ENCODE measurements at regions not wholly inside any gene's neighbourhood (a gene's known extent, or its start where the extent isn't known, plus 50 kb on each side); places are given as distances from the start of the nearest gene placed in this dataset.

DNA sequence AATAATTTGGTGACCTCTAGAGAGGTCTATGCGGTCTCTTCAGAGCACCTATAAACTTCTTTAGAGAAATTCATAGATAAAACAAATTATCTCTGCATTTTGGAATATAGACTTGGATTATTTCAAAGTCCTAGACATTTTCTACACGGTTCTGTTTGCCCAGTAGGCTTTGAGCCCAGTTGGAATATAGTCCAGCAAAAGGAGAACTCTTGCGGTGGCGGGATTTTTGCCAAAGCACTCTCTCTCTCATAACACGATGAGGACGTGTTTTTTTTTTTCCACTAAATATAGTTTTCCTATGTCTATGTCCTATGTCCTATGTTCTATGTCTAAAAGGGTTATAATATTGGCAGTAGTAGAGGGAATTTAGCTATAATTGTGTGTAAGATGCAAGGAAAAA lies 164.9 kb upstream of the AGR3 start:
- no peak overlapping the region for H3K27ac ChIP-seq (ENCODE audit: extremely low read length, insufficient read depth, low read length)
- no peaks in the 10 kb centered on the region for H3K27me3 ChIP-seq (ENCODE audit: control insufficient read depth in 1 of 2, insufficient read depth in 2 of 2, low read length in 2 of 2)
- H4K20me1 ChIP-seq (ENCODE audit: insufficient read depth, low read length) = no peaks in the 10 kb centered on the region
- H3K4me2 ChIP-seq (ENCODE audit: low read depth, low read length) = no peak overlapping the region
- FAIRE-seq = no peak
- no peak overlapping the region for H3K9ac ChIP-seq (ENCODE audit: insufficient read depth, low read depth, low read length)
- 95% methylated on average over 6 of the region's 6 CpGs for WGBS (ENCODE audit: low lambda C conversion rate)
- no peak for ATAC-seq
- in situ Hi-C loops (cut with HindIII; ENCODE audit: extremely low pct_ligation_motif_present, low pct_unique_long_range_greater_than_20kb) = no loop called here
- ChIA-PET CTCF (ENCODE audit: low intra/inter-chr PET ratio, low total read pairs) (no interaction called here), POLR2A (no interaction called here)
- 0 out of 2 replicates have a peak, but pooled peaks cover 4% of the 10 kb centered on the region for H3K9me3 ChIP-seq (ENCODE audit: low read length)
- no peak for DNase-seq (ENCODE audit: low spot score)
- intact Hi-C loops (cut with micrococcal nuclease; ENCODE audit: unreplicated experiment) = no loop called here
- H3K36me3 ChIP-seq (replicated peaks in 1 of 2; ENCODE audit: control insufficient read depth in 1 of 2, insufficient read depth in 2 of 2, low read length in 2 of 2) = no peaks in the 10 kb centered on the region
- H3K4me1 ChIP-seq (ENCODE audit: insufficient read depth, low read length) = peaks cover 21% of the 10 kb centered on the region
- H3K4me3 ChIP-seq (replicated peaks in 1 of 3; ENCODE audit: insufficient read depth in 1 of 3, low read depth in 2 of 3, low read length in 3 of 3) = no peak overlapping the region
- H3K79me2 ChIP-seq (ENCODE audit: insufficient read depth, low read length) = no peaks in the 10 kb centered on the region
- H2AFZ ChIP-seq (ENCODE audit: low read length) = no peak overlapping the region
- no peak for TF ChIP-seq ZSCAN20 (CRISPR knock-in tag; IDR thresholded peaks at IDR 0.05; ENCODE audit: borderline replicate concordance)
- TF ChIP-seq MBNL3 (CRISPR knock-in tag; conservative IDR thresholded peaks at IDR 0.05) = no peak
- TF ChIP-seq POLR2AphosphoS5 (IDR thresholded peaks at IDR 0.05; ENCODE audit: low read depth, low read length) = no peak
- TF ChIP-seq CREM (IDR thresholded peaks at IDR 0.05) = no peak
- TF ChIP-seq CREM (CRISPR knock-in tag; IDR thresholded peaks at IDR 0.05) = no peak
- TF ChIP-seq IRF2 (CRISPR knock-in tag; IDR thresholded peaks at IDR 0.05) = no peak
- no peak for TF ChIP-seq GTF2F1 (IDR thresholded peaks at IDR 0.05; ENCODE audit: low read length)
- TF ChIP-seq NKX3-1 (CRISPR knock-in tag; IDR thresholded peaks at IDR 0.05) = no peak
- no peak for TF ChIP-seq NFKBIZ (CRISPR knock-in tag; IDR thresholded peaks at IDR 0.05)
- TF ChIP-seq, protein P1, sequence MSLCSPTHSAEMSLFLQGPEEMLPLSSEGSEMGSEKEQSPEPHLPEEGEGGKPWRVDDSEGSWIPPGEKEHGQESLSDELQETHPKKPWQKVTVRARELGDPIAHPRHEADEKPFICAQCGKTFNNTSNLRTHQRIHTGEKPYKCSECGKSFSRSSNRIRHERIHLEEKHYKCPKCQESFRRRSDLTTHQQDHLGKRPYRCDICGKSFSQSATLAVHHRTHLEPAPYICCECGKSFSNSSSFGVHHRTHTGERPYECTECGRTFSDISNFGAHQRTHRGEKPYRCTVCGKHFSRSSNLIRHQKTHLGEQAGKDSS (CRISPR knock-in tag; IDR thresholded peaks at IDR 0.05; ENCODE audit: borderline replicate concordance, low read depth) = no peak
- TF ChIP-seq, protein P2, sequence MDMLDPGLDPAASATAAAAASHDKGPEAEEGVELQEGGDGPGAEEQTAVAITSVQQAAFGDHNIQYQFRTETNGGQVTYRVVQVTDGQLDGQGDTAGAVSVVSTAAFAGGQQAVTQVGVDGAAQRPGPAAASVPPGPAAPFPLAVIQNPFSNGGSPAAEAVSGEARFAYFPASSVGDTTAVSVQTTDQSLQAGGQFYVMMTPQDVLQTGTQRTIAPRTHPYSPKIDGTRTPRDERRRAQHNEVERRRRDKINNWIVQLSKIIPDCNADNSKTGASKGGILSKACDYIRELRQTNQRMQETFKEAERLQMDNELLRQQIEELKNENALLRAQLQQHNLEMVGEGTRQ (IDR thresholded peaks at IDR 0.05; ENCODE audit: low read depth, low read length) = no peak
- TF ChIP-seq, protein P2 (CRISPR knock-in tag; IDR thresholded peaks at IDR 0.05; ENCODE audit: borderline replicate concordance) = no peak
- no peak for TF ChIP-seq PAX8 (CRISPR knock-in tag; IDR thresholded peaks at IDR 0.05; ENCODE audit: borderline replicate concordance)
- no peak for TF ChIP-seq GATA4 (IDR thresholded peaks at IDR 0.05; ENCODE audit: borderline replicate concordance, low read depth)
- TF ChIP-seq ZNF335 (CRISPR knock-in tag; IDR thresholded peaks at IDR 0.05) = no peak
- no peak for TF ChIP-seq ZBTB20 (CRISPR knock-in tag; IDR thresholded peaks at IDR 0.05; ENCODE audit: borderline replicate concordance, low read depth)
- TF ChIP-seq ZFP36 (IDR thresholded peaks at IDR 0.05; ENCODE audit: borderline replicate concordance, low read depth, low read length, partially characterized antibody) = no peak
- BruUV-seq (replicated peaks) = no TSS peak

Measured in HepG2 (cell line).